Prostate gland (tissue), 2 donors: ENCODE measurements at regions not wholly inside any gene's neighbourhood (a gene's known extent, or its start where the extent isn't known, plus 50 kb on each side); places are given as distances from the start of the nearest gene placed in this dataset.

Experiments used
- DNase-seq: peaks from one replicate; pipeline ENCODE4 v3.0.0-alpha.2; 2019; ENCODE audit warnings: low spot score
- H3K27ac ChIP-seq, 2 donors: fragments of 200-600 bp; sonication (generic); 2 replicates each; pipeline ENCODE4 v1.5.1; 2017 to 2019
- H3K27me3 ChIP-seq: fragments of 200-600 bp; sonication (generic); replicated peaks from 2 replicates; pipeline ENCODE4 v1.5.1; 2019; ENCODE audit not compliant: insufficient read depth
- H3K36me3 ChIP-seq, 2 donors: fragments of 200-600 bp; sonication (generic); 1 replicate in 1 of 2; 2 replicates in 1 of 2; pipeline versions ENCODE4 v1.5.1 to v1.8.1; 2017 to 2019
- H3K4me1 ChIP-seq: fragments of 200-600 bp; sonication (generic); replicated peaks from 2 replicates; pipeline ENCODE4 v1.5.1; 2019
- H3K4me3 ChIP-seq, 2 donors: fragments of 200-600 bp; sonication (generic); 2 replicates each; pipeline ENCODE4 v1.5.1; 2017 to 2019
- H3K9me3 ChIP-seq: fragments of 200-600 bp; sonication (generic); 2 replicates; pipeline ENCODE4 v1.5.1; 2017
- POLR2A ChIP-seq: fragments of 450-650 bp; IDR thresholded peaks from one replicate; pipeline ENCODE4 v1.6.1; 2016; ENCODE audit warnings: antibody characterized with exemption, mild to moderate bottlenecking
- POLR2AphosphoS5 ChIP-seq: sonication (generic); formaldehyde crosslinking; IDR thresholded peaks from one replicate; pipeline ENCODE4 v1.6.1; 2017; ENCODE audit warnings: antibody characterized with exemption
- WGBS: methylation state at CpG from one replicate; pipeline ENCODE4 v1.1.5; 2018; 5-methylcytosine and 5-hydroxymethylcytosine counted together
- intact Hi-C: fragments of 100-400 bp; cut with DNase I; formaldehyde crosslinking; loops from one replicate; pipeline ENCODE4 v1.14.2; 2022
- TF ChIP-seq, protein P1 (sequence below), 4 experiments: fragments of 200-600 bp in 2 of 4; fragments of 450-650 bp in 2 of 4; sonication (generic) in 2 of 4; IDR thresholded peaks; 1 replicate in 3 of 4; 2 replicates in 1 of 4; pipeline ENCODE4 v1.5.1; 2016 to 2019; ENCODE audit warnings: antibody characterized with exemption in 4 of 4, mild to moderate bottlenecking in 2 of 4, moderate library complexity in 2 of 4

DNA sequence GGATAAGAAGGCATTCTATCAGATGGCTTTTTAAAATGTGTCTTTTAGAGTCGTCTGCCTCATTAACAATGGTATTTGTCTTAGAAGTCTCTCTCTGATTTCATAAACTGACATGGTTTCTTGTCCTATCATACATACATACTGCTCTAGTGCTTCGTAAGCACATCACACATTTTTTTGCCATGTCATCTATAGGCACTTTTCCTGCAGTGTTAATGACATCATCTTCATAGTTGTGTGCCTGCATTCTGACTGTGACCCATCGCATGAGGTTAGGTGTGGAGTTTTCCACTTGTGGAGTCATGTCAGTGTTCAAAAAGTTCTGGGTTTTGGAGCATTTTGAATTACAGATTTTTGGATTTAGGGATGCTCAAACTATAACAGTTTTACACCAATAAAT lies 361.6 kb upstream of the SPOCK3 start:
- Histone ChIP-seq H3K9me3 (no peaks in the 10 kb centered on the region), H3K4me3 (no peak overlapping the region), H3K27ac (no peak overlapping the region), H3K27me3 (no peaks in the 10 kb centered on the region), H3K36me3 (no peaks in the 10 kb centered on the region), H3K4me1 (no peaks in the 10 kb centered on the region)
- 83% methylated on average over 3 of the region's 3 CpGs for WGBS
- no peak for DNase-seq
- intact Hi-C loops: no loop called here
- no peak for TF ChIP-seq POLR2A
- TF ChIP-seq, protein P1, sequence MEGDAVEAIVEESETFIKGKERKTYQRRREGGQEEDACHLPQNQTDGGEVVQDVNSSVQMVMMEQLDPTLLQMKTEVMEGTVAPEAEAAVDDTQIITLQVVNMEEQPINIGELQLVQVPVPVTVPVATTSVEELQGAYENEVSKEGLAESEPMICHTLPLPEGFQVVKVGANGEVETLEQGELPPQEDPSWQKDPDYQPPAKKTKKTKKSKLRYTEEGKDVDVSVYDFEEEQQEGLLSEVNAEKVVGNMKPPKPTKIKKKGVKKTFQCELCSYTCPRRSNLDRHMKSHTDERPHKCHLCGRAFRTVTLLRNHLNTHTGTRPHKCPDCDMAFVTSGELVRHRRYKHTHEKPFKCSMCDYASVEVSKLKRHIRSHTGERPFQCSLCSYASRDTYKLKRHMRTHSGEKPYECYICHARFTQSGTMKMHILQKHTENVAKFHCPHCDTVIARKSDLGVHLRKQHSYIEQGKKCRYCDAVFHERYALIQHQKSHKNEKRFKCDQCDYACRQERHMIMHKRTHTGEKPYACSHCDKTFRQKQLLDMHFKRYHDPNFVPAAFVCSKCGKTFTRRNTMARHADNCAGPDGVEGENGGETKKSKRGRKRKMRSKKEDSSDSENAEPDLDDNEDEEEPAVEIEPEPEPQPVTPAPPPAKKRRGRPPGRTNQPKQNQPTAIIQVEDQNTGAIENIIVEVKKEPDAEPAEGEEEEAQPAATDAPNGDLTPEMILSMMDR (IDR thresholded peaks at IDR 0.05): no peak
- TF ChIP-seq POLR2AphosphoS5: no peak

DNA sequence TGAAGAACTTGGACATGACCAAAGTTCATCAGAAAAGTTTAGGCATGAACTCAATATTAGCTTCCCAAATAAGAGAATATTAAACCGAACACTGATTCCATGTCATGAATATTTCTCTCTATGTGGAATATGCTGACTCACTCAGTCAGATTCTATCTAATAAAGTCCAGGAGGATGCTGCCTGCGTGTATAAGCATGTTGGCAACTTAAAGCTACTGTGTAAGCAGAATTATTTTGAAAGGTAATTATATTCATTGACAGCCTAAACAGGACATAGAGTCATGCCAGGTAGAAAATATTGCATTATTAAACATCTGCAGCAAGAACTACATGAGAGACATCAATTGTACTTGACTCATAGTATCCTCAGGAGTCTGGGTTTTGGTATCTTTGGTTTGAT lies 367.9 kb upstream of the SPOCK3 start:
- Histone ChIP-seq H3K4me3 (no peak overlapping the region), H3K9me3 (no peaks in the 10 kb centered on the region), H3K4me1 (no peaks in the 10 kb centered on the region), H3K27ac (no peak overlapping the region), H3K36me3 (no peaks in the 10 kb centered on the region), H3K27me3 (no peaks in the 10 kb centered on the region)
- DNase-seq: no peak
- 82% methylated on average over 2 of the region's 2 CpGs for WGBS
- TF ChIP-seq, protein P1 (IDR thresholded peaks at IDR 0.05): no peak
- TF ChIP-seq POLR2AphosphoS5: no peak
- intact Hi-C loops: no loop called here

DNA sequence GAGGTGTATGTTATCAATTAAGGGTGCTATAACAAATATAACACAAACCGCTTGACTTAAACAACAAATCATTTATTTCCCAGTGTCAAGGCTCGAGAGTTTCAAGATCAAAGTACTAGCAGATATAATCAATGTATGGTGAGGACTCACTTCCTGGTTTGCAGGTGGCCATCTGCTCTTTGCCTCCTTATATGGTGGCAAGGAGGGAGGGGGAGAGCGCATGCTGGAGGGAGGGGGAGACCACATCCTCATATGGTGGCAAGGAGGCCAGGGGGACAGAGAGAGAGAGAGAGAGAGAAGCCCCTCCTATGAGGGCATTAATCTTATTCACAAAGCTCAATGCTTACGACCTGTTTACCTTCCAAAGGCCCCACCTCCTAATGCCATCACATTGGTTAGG lies 372.3 kb upstream of the SPOCK3 start:
- Histone ChIP-seq H3K4me1 (no peaks in the 10 kb centered on the region), H3K27ac (no peak overlapping the region), H3K27me3 (no peaks in the 10 kb centered on the region), H3K36me3 (no peaks in the 10 kb centered on the region), H3K4me3 (no peak overlapping the region), H3K9me3 (no peaks in the 10 kb centered on the region)
- intact Hi-C loops: no loop called here
- DNase-seq: no peak
- TF ChIP-seq POLR2AphosphoS5 (no peak), POLR2A (no peak)
- TF ChIP-seq, protein P1 (IDR thresholded peaks at IDR 0.05): no peak
- WGBS: 60% methylated on average over 4 of the region's 4 CpGs

DNA sequence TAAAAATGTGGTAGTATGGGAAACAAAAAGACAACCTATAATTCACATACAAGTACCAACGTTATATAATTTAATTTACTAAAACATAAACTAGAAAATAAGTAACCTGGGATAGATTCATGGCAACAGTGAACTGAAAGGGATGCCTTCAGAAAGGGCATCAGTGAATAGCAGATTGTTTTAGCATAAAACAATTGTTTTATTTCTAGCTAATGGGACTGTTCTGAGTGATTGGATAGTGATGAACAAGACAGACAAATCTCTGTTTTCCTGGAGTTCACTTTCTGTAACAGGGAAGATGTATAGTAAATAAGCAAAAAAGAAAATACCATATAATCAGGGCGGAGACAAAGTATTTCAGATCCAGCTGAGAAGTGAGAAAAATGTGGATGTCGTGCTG lies 379.1 kb upstream of the SPOCK3 start:
- H3K27ac ChIP-seq: no peak overlapping the region
- TF ChIP-seq, protein P1 (IDR thresholded peaks at IDR 0.05): no peak
- TF ChIP-seq POLR2A: no peak
- no peak for TF ChIP-seq POLR2AphosphoS5
- no peak overlapping the region for H3K4me3 ChIP-seq
- no peaks in the 10 kb centered on the region for H3K4me1 ChIP-seq
- no peaks in the 10 kb centered on the region for H3K9me3 ChIP-seq
- DNase-seq: no peak
- whole genome bisulfite sequencing: 75% methylated on average over 3 of the region's 3 CpGs
- intact Hi-C loops: no loop called here
- no peaks in the 10 kb centered on the region for H3K36me3 ChIP-seq
- no peaks in the 10 kb centered on the region for H3K27me3 ChIP-seq

DNA sequence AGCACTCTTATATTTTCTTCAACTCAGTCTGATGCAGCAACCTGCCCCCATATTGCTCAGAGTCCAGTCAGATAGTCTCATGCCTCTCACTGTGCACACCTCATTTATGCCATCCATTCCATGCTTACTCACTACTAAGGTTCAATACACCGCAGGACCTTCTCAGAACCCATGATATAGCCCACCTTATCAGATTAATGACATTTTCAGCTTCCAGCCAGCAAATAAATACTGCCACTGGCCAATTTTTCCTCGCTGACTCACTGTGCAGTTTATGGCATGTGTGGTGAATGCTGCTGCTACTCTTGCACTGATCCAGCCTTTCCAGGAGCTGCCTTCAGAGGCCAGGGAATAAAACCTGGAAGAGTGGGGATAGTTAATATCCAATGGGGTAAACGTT lies 380.6 kb upstream of the SPOCK3 start:
- Histone ChIP-seq H3K4me1 (no peaks in the 10 kb centered on the region), H3K9me3 (no peaks in the 10 kb centered on the region), H3K4me3 (no peak overlapping the region), H3K27ac (no peak overlapping the region), H3K36me3 (no peaks in the 10 kb centered on the region), H3K27me3 (no peaks in the 10 kb centered on the region)
- intact Hi-C loops: no loop called here
- TF ChIP-seq POLR2A (no peak), POLR2AphosphoS5 (no peak)
- TF ChIP-seq, protein P1 (IDR thresholded peaks at IDR 0.05): no peak
- WGBS: 52% methylated on average over 3 of the region's 3 CpGs
- no peak for DNase-seq
